Lower leg skin (tissue), 4 donors: ENCODE measurements at regions not wholly inside any gene's neighbourhood (a gene's known extent, or its start where the extent isn't known, plus 50 kb on each side); places are given as distances from the start of the nearest gene placed in this dataset.
A peak's percentile ranks its signal among the peaks of the same experiment; 100 is the strongest.

Source experiments
- DNase-seq, 2 donors: peaks; one replicate each; pipeline ENCODE4 v3.0.0-alpha.2; 2019; ENCODE audit warnings: low spot score in 2 of 2
- H3K4me3 ChIP-seq: fragments of 200-600 bp; sonication (generic); 2 replicates; pipeline ENCODE4 v1.5.1; 2017; ENCODE audit warnings: mild to moderate bottlenecking, low read depth; ENCODE audit not compliant: poor library complexity, severe bottlenecking
- CTCF ChIP-seq, 3 donors: fragments of 450-650 bp; IDR thresholded peaks; one replicate each; pipeline ENCODE4 v1.5.1; 2016; ENCODE audit warnings: antibody characterized with exemption in 3 of 3, mild to moderate bottlenecking in 3 of 3, moderate library complexity in 2 of 3
- POLR2A ChIP-seq, 2 donors: fragments of 450-650 bp; IDR thresholded peaks; one replicate each; pipeline ENCODE4 v1.6.1; 2016 to 2017; ENCODE audit warnings: antibody characterized with exemption in 2 of 2, mild to moderate bottlenecking in 1 of 2, moderate library complexity in 1 of 2
- WGBS, 2 donors: methylation state at CpG; one replicate each; pipeline ENCODE4 v1.1.5; 2018; 5-methylcytosine and 5-hydroxymethylcytosine counted together
- intact Hi-C: fragments of 100-400 bp; cut with DNase I; formaldehyde crosslinking; loops from one replicate; pipeline ENCODE4 v1.15.0; 2023; ENCODE audit warnings: low total_unique reads

DNA sequence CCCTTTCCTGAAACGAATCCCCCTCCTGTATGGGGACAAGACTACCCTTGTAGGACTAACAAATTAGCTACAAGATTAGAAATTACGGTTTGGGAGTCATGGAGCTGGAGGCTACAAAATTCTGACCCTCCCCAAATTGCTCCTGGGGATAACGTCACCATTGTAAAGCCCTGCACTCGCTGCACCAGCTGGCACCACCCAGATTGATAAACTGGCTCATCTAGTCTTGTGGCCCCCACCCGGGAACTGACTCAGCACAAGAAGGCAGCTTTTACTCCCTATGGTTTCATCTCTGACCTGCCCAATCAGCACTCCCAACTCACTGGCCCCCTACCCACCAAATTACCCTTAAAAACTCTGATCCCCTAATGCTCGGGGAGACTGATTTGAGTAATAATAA is 150.6 kb upstream of the TSC22D1 start:
- no peak overlapping the region for H3K4me3 ChIP-seq
- TF ChIP-seq POLR2A (IDR thresholded peaks at IDR 0.05) (no peak), CTCF (IDR thresholded peaks at IDR 0.05) (no peak)
- 57 to 59% methylated on average over 6 of the region's 6 CpGs for WGBS, 2 donors
- intact Hi-C loops, result no loop called here
- peak in 1 of 2 donors; percentile 25 for DNase-seq

DNA sequence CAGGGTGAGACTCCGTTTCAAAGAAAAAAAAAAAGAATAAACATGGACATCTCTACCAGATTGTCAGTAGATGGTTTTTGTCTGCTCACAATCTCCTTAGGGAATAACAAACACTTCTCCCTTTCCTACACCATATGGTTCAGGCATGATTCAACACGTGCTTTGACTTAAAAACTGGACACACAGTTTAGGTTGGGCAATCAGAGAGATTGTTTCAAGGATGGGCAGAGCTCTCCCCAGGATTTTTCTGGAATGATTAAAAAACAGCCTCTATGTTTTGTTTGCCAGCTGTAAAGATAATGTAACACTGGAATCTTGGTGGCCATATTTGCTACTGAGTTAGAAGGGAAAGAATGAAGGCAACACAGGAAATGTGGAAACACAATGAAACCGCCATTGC is 150.1 kb upstream of the TSC22D1 start:
- no peak overlapping the region for H3K4me3 ChIP-seq
- intact Hi-C loops, result no loop called here
- DNase-seq, result peak in 1 of 2 donors; percentile 34
- TF ChIP-seq CTCF (IDR thresholded peaks at IDR 0.05) (no peak), POLR2A (IDR thresholded peaks at IDR 0.05) (no peak)
- WGBS, 2 donors, result 59 to 66% methylated on average over 3 of the region's 3 CpGs

- TF ChIP-seq POLR2A (IDR thresholded peaks at IDR 0.05) (no peak), CTCF (IDR thresholded peaks at IDR 0.05) (no peak)
- WGBS, 2 donors, result 54 to 61% methylated on average over 3 of the region's 3 CpGs
- intact Hi-C loops, result no loop called here
- H3K4me3 ChIP-seq, result no peak overlapping the region
- DNase-seq, result no peak
Measured at GRCh38 chr13:44719857-44720671, 143.9 kb upstream of the TSC22D1 start.

DNA sequence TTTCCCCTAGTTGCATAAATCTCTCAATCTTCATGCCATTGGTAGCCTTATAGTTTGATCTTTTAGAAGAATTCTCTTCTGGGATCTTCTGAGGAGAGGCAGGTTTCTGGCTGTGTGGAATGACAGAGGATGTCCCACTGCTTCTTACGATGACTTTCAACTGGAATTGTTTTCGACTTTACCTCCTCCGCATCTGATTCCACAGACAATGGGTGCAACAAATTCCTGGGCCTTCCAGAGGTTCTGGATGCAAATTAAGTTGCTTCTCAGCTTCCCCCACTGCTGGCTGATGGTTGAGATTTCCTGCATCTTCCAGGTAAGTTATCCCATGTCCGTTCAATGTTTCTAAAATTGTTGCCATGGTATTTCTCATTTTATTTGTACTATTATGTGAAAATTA is 142.3 kb upstream of the TSC22D1 start:
- 96 to 100% methylated on average over 4 of the region's 4 CpGs for WGBS, 2 donors

DNA sequence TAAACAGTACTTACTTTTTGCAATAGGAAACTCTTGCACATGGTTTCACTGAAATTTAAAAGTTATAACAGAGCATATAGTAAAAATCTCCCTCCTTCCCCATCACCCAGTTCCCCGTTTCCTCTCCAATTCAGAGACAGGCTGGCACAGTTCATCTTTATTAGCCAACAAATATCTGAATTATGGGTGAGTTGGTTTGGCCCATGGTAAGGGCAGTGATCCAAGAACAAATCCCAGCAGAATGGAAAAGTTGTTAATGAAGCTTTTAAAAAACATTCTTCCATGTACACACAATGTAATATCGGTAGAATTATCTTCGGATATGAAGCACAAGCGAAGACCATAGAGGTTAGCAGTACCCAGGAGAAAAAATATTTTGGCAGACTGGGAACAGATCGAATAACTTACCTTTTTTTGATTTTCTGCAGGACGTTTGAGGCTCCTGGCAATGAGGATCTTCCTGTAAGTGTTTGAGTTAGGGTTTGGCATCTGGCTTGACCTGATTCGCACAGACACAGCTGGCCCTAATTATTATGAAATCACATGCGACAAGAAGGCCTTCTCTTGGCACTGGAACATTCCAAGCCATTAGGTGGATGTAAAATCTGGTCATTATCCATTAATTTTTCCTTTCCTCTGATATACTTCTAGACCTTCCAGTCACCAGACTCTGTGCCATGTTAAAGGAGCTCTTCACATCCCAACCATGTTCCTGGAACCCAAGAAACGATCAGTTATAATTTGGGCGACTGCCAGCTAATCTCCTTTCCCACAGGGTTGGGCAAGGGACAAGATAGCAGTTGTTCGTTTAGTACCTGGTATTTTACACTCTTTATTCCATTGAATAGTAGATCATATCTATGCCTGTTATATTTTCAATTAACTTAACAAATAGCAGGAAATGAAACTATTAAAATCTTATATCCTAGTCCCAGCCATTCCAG is 139.4 kb upstream of the TSC22D1 start:
- WGBS, 2 donors, result 24 to 26% methylated on average over 11 of the region's 11 CpGs
- DNase-seq, result peak in 1 of 2 donors; percentile 43
- H3K4me3 ChIP-seq, result no peak overlapping the region
- TF ChIP-seq CTCF (IDR thresholded peaks at IDR 0.05) (no peak), POLR2A (IDR thresholded peaks at IDR 0.05) (no peak)
- intact Hi-C loops, result no loop called here

More for the DNA sequence above, 142.3 kb upstream of the TSC22D1 start:
- no peak overlapping the region for H3K4me3 ChIP-seq
- intact Hi-C loops, result no loop called here
- no peak for DNase-seq
- no peak for TF ChIP-seq CTCF (IDR thresholded peaks at IDR 0.05)
- TF ChIP-seq POLR2A (IDR thresholded peaks at IDR 0.05), result no peak
